EH (cell line): ENCODE measurements at regions not wholly inside any gene's neighbourhood (a gene's known extent, or its start where the extent isn't known, plus 50 kb on each side); places are given as distances from the start of the nearest gene placed in this dataset.
A peak's percentile ranks its signal among the peaks of the same experiment; 100 is the strongest.

Experiments
- DNase-seq: peaks from one replicate; pipeline ENCODE4 v3.0.0-alpha.2; 2015; ENCODE audit warnings: low read depth

DNA sequence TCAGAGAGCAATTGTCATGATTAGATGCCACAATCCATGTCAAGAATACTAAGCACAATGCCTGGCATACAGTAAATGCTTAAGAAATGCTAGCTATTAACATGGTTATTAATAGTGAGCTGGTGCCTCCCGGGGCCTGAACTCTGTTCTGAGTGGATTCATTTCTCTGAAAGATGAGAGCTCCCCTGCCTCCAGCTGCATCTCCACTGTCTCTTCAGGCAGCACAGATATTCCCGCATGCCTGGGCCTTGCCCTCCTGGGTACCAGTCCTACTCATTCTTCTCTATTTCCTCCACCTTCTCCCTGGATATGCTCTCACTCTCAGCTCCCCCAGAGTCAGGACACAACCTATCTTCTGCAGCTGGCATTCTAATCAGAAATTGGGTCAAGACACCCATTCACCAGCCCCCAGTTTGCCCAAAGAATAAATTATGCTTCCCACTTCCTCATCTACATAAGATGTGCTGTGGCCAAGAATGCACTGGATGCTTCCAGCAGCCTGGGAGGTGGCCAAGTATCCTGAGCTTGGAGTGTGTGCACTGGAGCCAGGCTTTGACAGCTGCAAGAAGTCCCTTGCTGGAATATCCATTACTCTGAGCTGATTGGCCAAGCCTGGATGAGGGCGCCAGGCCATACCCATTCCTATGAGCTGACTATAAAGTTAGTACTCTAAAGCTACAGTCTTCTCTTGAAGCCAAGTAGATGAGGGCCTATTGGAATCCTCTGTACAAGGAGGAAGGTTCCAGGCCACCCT lies 669.0 kb downstream of the ACTL7B start:
- peak; percentile 83 for DNase-seq

- DNase-seq: no peak
Observed at GRCh38 chr9:108185613-108186012, 670.2 kb downstream of the ACTL7B start.

- DNase-seq: peak; percentile 76
Observed at GRCh38 chr9:108184941-108185340, 670.8 kb downstream of the ACTL7B start.

DNA sequence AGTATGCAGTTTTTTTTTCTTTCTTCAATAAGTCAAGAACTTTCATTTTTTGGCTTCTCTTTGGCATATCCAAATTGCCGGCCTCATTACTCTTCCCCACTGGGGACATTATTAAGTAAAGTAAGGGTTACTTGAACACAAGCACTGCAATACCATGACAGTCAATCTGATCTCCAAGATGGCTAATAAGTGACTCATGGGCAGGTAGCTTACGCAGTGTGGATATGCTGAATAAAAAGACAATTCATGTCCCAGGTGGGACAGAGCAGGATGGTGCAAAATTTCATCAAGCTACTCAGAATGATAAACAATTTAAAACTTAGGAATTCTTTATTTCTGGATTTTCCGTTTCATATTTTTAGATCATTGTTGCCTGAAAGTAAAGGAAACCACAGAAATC lies 671.8 kb downstream of the ACTL7B start:
- no peak for DNase-seq

- peak; percentile 70 for DNase-seq
Observed at GRCh38 chr9:108182950-108183381, 672.8 kb downstream of the ACTL7B start.

- no peak for DNase-seq
Observed at GRCh38 chr9:108182270-108182669, 673.5 kb downstream of the ACTL7B start.

DNA sequence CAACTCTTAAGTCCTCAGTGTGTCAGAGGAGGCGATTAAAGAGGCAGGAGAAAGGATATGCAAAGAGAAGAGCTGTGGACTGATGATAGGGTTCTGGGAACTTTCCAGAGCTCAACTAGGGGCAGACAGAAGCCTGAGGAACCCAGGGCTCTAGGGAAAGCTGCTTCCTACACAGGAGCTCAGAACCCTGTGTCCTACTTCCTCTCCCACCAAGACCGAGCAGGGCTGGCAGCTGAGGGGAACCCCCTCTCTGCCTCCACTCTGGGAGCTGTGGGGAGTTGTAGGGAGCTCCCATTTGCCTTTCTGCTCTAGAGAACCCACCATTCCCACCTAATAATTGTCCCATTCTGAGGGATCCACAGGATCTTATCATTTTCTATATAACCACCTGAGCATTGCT lies 674.3 kb downstream of the ACTL7B start:
- no peak for DNase-seq

- DNase-seq: peak; percentile 38
Observed at GRCh38 chr9:108180541-108180940, 675.2 kb downstream of the ACTL7B start.

- no peak for DNase-seq
Observed at GRCh38 chr9:108178318-108178717, 677.5 kb downstream of the ACTL7B start.

- DNase-seq: peak; percentile 90
Observed at GRCh38 chr9:108168236-108168850, 678.8 kb upstream of the KLF4 start.

DNA sequence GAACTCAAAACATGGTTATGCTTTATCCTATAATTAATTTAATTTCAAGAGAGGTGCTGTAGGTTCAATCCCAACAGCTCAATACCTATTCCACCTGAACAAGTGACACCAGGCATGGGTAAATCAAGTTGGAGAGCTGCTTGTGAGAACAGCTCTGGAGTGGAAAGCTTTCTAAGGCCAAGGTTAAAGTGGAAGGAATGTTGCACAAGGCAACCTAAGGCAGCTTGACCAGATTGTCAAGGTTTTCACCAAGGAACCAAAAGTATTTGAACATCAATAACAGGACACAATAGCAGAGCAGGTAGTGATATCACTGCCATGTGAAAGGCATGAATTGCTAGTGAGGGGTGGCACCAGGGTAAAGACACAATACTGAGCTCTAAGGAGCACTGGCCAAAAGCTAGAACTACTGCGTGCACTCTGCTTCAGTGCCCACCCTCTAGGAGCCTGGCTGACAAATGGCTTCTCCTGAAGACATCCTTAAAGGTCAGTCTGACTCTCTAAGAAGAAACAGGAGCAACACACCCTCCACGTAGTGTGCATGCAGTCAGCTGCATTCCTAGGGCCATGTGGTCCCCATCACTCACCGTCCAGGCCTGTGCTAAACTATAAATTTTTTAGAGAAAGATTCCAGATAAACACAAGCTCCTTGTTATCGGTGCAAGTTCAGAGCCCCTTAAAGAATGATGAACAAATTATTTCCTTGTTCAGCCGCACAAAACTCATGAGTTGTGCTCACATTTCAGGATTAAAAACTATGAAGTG lies 677.7 kb upstream of the KLF4 start:
- DNase-seq: peak; percentile 30

GRCh38 chr9:108166519-108166918 lies 677.0 kb upstream of the KLF4 start:
- DNase-seq: no peak

DNA sequence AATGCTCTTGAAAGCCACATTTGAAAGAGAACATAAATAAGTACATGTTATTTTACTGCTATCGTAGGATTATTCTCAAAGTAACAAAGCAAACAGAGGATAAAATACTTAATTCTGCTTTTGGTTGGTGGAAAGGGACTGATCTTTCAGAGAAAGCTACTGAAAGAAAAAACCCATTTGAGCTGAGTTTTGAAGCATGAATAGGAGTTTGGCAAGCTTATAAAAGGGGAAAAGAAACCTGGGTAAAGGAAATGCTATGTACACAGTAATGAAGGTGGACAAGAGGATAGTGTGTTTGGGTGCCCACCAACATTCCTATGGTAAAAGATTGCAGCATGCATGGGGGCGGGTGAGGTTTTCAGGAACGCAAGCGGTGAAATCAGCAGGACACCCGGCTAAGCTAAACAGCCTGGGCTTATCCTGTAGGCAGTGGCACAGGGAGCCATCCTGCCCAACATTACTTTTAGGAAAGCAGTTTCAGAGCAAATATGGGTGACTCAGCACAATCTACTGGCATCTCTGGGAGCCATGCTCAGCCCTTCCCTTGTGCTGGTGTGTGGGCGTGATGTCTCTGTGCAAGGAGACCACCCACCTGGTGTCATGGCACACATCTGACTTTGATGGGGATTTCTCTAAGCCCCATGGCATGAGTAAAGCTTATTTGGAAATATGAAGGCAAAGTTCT lies 673.9 kb upstream of the KLF4 start:
- DNase-seq: peak; percentile 40

GRCh38 chr9:108162664-108163063 lies 673.1 kb upstream of the KLF4 start:
- peak; percentile 85 for DNase-seq

DNA sequence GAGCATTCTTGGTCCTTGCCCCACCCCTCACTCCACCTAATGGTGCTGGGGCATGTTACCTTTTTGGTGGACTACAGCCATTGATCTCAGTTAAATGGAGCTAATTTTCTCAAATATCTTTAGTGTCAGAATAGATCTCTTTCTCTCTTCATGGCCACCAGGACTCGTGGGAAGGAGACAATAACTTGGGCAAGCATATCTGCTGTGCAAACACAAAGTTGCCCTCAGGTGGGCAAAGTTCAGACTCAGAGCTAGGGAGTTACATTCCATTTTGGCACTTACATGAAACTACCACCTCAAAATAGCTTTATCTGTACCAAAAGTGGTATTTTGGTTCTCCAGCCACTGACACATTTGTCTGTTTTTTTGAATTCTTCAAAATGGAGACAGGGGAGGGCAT lies 671.9 kb upstream of the KLF4 start:
- DNase-seq: no peak

- DNase-seq: no peak
Observed at GRCh38 chr9:108160706-108161355, 671.3 kb upstream of the KLF4 start.

DNA sequence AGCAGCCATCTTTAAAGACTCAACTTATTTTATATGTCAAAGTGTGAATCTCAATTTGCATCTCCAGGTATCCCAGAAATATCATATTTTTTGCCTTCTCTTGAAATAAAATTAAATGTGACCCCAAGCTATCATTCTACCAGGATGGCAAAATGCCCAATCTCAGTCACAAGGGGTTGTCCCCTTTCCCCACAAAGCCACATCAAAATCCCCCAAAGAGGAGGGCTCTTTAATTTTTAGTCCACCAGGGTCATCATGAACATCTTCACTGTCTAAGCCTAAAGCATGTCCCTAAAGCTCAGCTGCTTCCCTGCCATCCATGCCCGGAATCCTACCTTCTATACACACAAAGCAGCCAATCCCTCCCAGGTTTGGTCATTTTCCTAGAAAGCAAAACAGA lies 670.5 kb upstream of the KLF4 start:
- DNase-seq: no peak

DNA sequence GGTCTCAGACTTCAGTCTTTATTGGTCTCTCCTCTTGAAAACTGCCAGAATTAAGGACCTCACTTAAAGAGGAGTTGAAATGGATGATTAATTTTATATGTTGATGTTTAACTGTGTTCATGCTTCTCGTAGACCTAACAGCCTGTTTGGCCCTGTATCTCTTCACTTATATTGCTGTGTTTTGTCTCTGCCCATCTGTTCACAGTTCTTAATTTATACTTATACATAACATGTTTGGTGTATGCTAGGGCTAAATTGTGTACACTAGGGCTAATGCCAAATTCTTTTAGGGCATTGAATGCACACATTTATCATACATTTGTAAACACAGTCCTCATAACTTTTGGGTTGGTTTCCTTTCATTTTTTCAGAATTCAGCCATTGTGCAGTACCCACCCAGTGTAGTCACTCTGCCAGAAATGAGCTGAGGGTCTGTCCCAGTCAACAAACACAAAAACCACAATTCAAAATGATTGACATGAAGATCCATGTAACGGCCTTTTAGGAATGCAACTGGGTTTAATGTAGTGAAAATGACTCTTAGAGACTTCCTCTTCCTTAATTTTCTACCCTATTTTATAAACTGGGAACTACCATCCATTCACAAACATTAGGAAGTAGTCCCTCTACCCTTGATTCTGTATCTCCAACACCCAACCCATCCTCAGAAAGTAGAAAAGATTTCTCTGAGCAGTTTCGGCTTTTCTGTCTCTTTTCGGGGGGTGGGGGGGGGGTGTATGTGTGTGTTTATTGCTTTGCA lies 668.8 kb upstream of the KLF4 start:
- DNase-seq: no peak

- DNase-seq: peak; percentile 56
Observed at GRCh38 chr9:108156270-108156998, 666.9 kb upstream of the KLF4 start.

GRCh38 chr9:108153416-108153815 lies 663.8 kb upstream of the KLF4 start:
- no peak for DNase-seq
